ENCODE measurements at regions not wholly inside any gene's neighbourhood (a gene's known extent, or its start where the extent isn't known, plus 50 kb on each side); places are given as distances from the start of the nearest gene placed in this dataset.

DNA sequence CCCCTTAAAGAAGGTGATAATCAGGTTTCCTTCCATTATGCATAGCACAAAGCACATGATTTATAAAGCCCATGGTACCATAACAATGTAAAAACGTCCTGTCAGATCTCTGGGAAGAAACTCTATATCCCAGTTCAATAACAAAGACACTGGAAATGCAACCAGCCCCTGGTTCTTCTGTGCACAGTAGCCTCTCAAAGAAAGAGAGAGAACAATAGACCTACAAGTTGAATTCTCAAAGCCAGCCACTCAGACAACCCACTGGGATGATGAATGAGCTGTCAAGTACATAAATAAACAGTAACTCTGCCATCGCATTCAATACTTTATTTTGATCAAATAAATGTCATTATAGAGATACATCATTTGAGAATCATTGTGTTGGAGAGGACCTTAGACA lies 400.1 kb upstream of the CPEB2 start:
- Histone ChIP-seq H3K27ac (ENCODE audit: low read depth in 2 of 2, low read length in 2 of 2) (no peak overlapping the region), H3K27me3 (ENCODE audit: control insufficient read depth, insufficient read depth, low read length) (no peaks in the 10 kb centered on the region), H3K9ac (ENCODE audit: low read length in 3 of 3) (no peak overlapping the region), H3K4me3 (ENCODE audit: low read length in 3 of 3) (no peak overlapping the region), H3K36me3 (ENCODE audit: control insufficient read depth in 2 of 3, insufficient read depth in 3 of 3, low read length in 3 of 3) (no peaks in the 10 kb centered on the region), H3K9me3 (ENCODE audit: control insufficient read depth in 2 of 3, insufficient read depth in 1 of 3, low read length in 3 of 3) (no peaks in the 10 kb centered on the region), H3K4me1 (ENCODE audit: control insufficient read depth in 2 of 3, insufficient read depth in 2 of 3, low read depth in 1 of 3, low read length in 3 of 3) (no peaks in the 10 kb centered on the region)
- FAIRE-seq: no peak
- TF ChIP-seq, protein P1, sequence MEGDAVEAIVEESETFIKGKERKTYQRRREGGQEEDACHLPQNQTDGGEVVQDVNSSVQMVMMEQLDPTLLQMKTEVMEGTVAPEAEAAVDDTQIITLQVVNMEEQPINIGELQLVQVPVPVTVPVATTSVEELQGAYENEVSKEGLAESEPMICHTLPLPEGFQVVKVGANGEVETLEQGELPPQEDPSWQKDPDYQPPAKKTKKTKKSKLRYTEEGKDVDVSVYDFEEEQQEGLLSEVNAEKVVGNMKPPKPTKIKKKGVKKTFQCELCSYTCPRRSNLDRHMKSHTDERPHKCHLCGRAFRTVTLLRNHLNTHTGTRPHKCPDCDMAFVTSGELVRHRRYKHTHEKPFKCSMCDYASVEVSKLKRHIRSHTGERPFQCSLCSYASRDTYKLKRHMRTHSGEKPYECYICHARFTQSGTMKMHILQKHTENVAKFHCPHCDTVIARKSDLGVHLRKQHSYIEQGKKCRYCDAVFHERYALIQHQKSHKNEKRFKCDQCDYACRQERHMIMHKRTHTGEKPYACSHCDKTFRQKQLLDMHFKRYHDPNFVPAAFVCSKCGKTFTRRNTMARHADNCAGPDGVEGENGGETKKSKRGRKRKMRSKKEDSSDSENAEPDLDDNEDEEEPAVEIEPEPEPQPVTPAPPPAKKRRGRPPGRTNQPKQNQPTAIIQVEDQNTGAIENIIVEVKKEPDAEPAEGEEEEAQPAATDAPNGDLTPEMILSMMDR (IDR thresholded peaks at IDR 0.05; ENCODE audit: borderline replicate concordance, extremely low read depth, insufficient read depth): no peak
- DNase-seq: no peak
- intact Hi-C loops (cut with DNase I): no loop called here

DNA sequence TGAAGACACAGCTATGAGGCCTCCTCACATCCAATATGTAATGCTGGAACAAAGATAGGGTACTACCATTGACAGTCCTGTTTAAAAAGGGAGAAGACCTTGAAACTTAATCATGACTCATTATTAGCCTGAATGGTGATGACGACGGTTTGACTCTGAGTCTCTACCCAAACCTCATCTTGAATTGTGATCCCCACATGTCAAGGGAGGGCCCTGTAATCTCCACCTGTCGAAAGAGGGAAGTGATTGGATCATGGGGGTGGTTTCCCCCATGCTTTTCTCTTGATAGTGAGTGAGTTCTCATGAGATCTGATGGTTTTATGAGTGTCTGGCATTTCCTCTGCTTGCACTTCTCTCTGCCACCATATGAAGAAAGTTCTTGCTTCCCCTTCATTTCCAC lies 395.3 kb upstream of the CPEB2 start:
- Histone ChIP-seq H3K36me3 (ENCODE audit: control insufficient read depth in 2 of 3, insufficient read depth in 3 of 3, low read length in 3 of 3) (no peaks in the 10 kb centered on the region), H3K4me1 (ENCODE audit: control insufficient read depth in 2 of 3, insufficient read depth in 2 of 3, low read depth in 1 of 3, low read length in 3 of 3) (no peaks in the 10 kb centered on the region), H3K4me3 (ENCODE audit: low read length in 3 of 3) (no peak overlapping the region), H3K9ac (ENCODE audit: low read length in 3 of 3) (no peak overlapping the region), H3K27me3 (ENCODE audit: control insufficient read depth, insufficient read depth, low read length) (no peaks in the 10 kb centered on the region), H3K27ac (ENCODE audit: low read depth in 2 of 2, low read length in 2 of 2) (no peak overlapping the region), H3K9me3 (ENCODE audit: control insufficient read depth in 2 of 3, insufficient read depth in 1 of 3, low read length in 3 of 3) (no peaks in the 10 kb centered on the region)
- FAIRE-seq: no peak
- TF ChIP-seq, protein P1 (IDR thresholded peaks at IDR 0.05; ENCODE audit: borderline replicate concordance, extremely low read depth, insufficient read depth): no peak
- intact Hi-C loops (cut with DNase I): no loop called here
- no peak for DNase-seq

DNA sequence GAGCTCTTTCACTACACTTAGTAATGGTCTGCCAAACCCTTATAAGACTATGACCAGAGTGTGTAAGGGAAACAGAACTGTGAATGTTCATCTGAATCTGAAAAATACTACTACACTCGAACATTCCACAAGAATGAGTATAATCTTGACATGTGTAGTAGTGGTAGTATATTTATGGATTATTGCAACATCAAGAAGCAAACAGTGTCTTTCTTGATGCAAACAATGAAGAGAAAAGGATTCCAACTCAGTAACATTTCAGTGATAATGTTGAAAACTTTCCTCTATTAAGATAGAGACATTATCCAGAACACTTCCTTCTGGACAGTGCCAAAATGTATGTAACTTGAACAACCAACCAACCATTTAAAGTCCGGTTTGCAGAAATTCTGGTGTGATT lies 394.7 kb upstream of the CPEB2 start:
- no peaks in the 10 kb centered on the region for H3K36me3 ChIP-seq (ENCODE audit: control insufficient read depth in 2 of 3, insufficient read depth in 3 of 3, low read length in 3 of 3)
- no peaks in the 10 kb centered on the region for H3K9me3 ChIP-seq (ENCODE audit: control insufficient read depth in 2 of 3, insufficient read depth in 1 of 3, low read length in 3 of 3)
- no peak overlapping the region for H3K4me3 ChIP-seq (ENCODE audit: low read length in 3 of 3)
- no peak for DNase-seq
- intact Hi-C loops (cut with DNase I): no loop called here
- no peaks in the 10 kb centered on the region for H3K27me3 ChIP-seq (ENCODE audit: control insufficient read depth, insufficient read depth, low read length)
- FAIRE-seq: no peak
- H3K27ac ChIP-seq (ENCODE audit: low read depth in 2 of 2, low read length in 2 of 2): no peak overlapping the region
- no peak overlapping the region for H3K9ac ChIP-seq (ENCODE audit: low read length in 3 of 3)
- H3K4me1 ChIP-seq (ENCODE audit: control insufficient read depth in 2 of 3, insufficient read depth in 2 of 3, low read depth in 1 of 3, low read length in 3 of 3): no peaks in the 10 kb centered on the region
- TF ChIP-seq, protein P1 (IDR thresholded peaks at IDR 0.05; ENCODE audit: borderline replicate concordance, extremely low read depth, insufficient read depth): no peak

DNA sequence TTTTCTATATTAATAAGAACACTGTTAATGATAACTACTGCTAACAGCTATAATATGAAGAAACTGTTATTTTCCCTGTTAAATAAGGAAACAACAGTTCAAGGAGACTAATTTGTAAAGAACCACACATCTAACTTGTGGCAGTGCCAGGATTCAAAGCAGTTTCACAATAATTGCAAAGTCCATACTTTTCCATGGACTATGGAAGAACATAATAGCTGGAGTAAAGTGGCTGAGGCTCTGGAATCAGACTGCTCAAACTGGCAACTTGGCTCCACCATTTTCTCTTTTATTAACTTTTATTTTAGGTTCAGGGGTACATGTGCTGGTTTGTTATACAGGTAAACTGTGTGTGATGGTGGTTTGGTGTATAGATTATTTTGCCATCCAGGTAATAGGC lies 393.7 kb upstream of the CPEB2 start:
- H3K27ac ChIP-seq (ENCODE audit: low read depth in 2 of 2, low read length in 2 of 2): no peak overlapping the region
- intact Hi-C loops (cut with DNase I): no loop called here
- no peaks in the 10 kb centered on the region for H3K36me3 ChIP-seq (ENCODE audit: control insufficient read depth in 2 of 3, insufficient read depth in 3 of 3, low read length in 3 of 3)
- no peaks in the 10 kb centered on the region for H3K4me1 ChIP-seq (ENCODE audit: control insufficient read depth in 2 of 3, insufficient read depth in 2 of 3, low read depth in 1 of 3, low read length in 3 of 3)
- H3K9ac ChIP-seq (ENCODE audit: low read length in 3 of 3): no peak overlapping the region
- TF ChIP-seq, protein P1 (IDR thresholded peaks at IDR 0.05; ENCODE audit: borderline replicate concordance, extremely low read depth, insufficient read depth): no peak
- H3K9me3 ChIP-seq (ENCODE audit: control insufficient read depth in 2 of 3, insufficient read depth in 1 of 3, low read length in 3 of 3): no peaks in the 10 kb centered on the region
- no peaks in the 10 kb centered on the region for H3K27me3 ChIP-seq (ENCODE audit: control insufficient read depth, insufficient read depth, low read length)
- DNase-seq: no peak
- no peak for FAIRE-seq
- no peak overlapping the region for H3K4me3 ChIP-seq (ENCODE audit: low read length in 3 of 3)
